ENCODE measurements at regions not wholly inside any gene's neighbourhood (a gene's known extent, or its start where the extent isn't known, plus 50 kb on each side); places are given as distances from the start of the nearest gene placed in this dataset.

GRCh38 chr10:131641231-131641630, 259.6 kb upstream of the PPP2R2D start:
- Histone ChIP-seq H3K27me3 (ENCODE audit: control insufficient read depth in 1 of 2, insufficient read depth in 2 of 2, low read length in 2 of 2) (peaks cover 3 to 32% of the 10 kb centered on the region in 2 experiments; a peak in 3 of 5 replicates), H3K9me3 (ENCODE audit: low read length) (peaks cover 10% of the 10 kb centered on the region; the same call in 1 of the 2 replicates), H3K36me3 (replicated peaks in 1 of 2; ENCODE audit: control insufficient read depth in 1 of 2, insufficient read depth in 2 of 2, low read length in 2 of 2) (no peaks in the 10 kb centered on the region), H4K20me1 (ENCODE audit: insufficient read depth, low read length) (no peaks in the 10 kb centered on the region), H3K9ac (ENCODE audit: insufficient read depth, low read depth, low read length) (no peak overlapping the region), H3K27ac (ENCODE audit: extremely low read length, insufficient read depth, low read length) (no peak overlapping the region), H3K4me2 (ENCODE audit: low read depth, low read length) (no peak overlapping the region; the same call in 1 of the 2 replicates), H3K4me3 (replicated peaks in 1 of 3; ENCODE audit: insufficient read depth in 1 of 3, low read depth in 2 of 3, low read length in 3 of 3) (no peak overlapping the region), H3K79me2 (ENCODE audit: insufficient read depth, low read length) (no peaks in the 10 kb centered on the region), H2AFZ (ENCODE audit: low read length) (no peak overlapping the region), H3K4me1 (ENCODE audit: insufficient read depth, low read length) (peaks cover 12% of the 10 kb centered on the region)
- WGBS (ENCODE audit: low lambda C conversion rate), result no CpG with 5 or more reads among the region's 4 CpGs
- intact Hi-C loops (cut with micrococcal nuclease; ENCODE audit: unreplicated experiment) (no loop called here), in situ Hi-C loops (cut with HindIII; ENCODE audit: extremely low pct_ligation_motif_present, low pct_unique_long_range_greater_than_20kb) (no loop called here)
- ATAC-seq (peak; percentile 82), DNase-seq (ENCODE audit: low spot score) (peak; percentile 43), FAIRE-seq (no peak)
- ChIA-PET CTCF (ENCODE audit: low intra/inter-chr PET ratio, low total read pairs) (no interaction called here), POLR2A (no interaction called here)
- BruUV-seq (replicated peaks), result no TSS peak
- TF ChIP-seq TIGD3 (CRISPR knock-in tag; IDR thresholded peaks at IDR 0.05; ENCODE audit: borderline replicate concordance) (no peak), ZNF660 (CRISPR knock-in tag; IDR thresholded peaks at IDR 0.05; ENCODE audit: borderline replicate concordance, low read depth) (no peak), HNF4A (CRISPR knock-in tag; IDR thresholded peaks at IDR 0.05) (peak; percentile 15; the same call in 1 of the 2 replicates), MYNN (CRISPR knock-in tag; IDR thresholded peaks at IDR 0.05; ENCODE audit: low read depth) (no peak), YEATS2 (CRISPR knock-in tag; IDR thresholded peaks at IDR 0.05; ENCODE audit: borderline replicate concordance) (no peak), RBFOX2 (IDR thresholded peaks at IDR 0.05; ENCODE audit: low read depth, low read length) (no peak), ZNF337 (CRISPR knock-in tag; IDR thresholded peaks at IDR 0.05; ENCODE audit: borderline replicate concordance, low read depth) (no peak), KLF12 (CRISPR knock-in tag; IDR thresholded peaks at IDR 0.05; ENCODE audit: borderline replicate concordance) (no peak), ZNF383 (CRISPR knock-in tag; IDR thresholded peaks at IDR 0.05; ENCODE audit: borderline replicate concordance) (no peak), FOSL2 (CRISPR knock-in tag; IDR thresholded peaks at IDR 0.05) (peak; percentile 30; the same call in 1 of the 2 replicates), RARA (CRISPR knock-in tag; IDR thresholded peaks at IDR 0.05) (peak; percentile 88), PHB2 (IDR thresholded peaks at IDR 0.05; ENCODE audit: partially characterized antibody) (no peak), ZNF646 (CRISPR knock-in tag; IDR thresholded peaks at IDR 0.05) (no peak), ZFP90 (CRISPR knock-in tag; IDR thresholded peaks at IDR 0.05; ENCODE audit: borderline replicate concordance) (no peak), SNAI1 (CRISPR knock-in tag; IDR thresholded peaks at IDR 0.05; ENCODE audit: borderline replicate concordance) (no peak), RNF2 (conservative IDR thresholded peaks at IDR 0.05; ENCODE audit: low read depth) (no peak), FOXP1 (IDR thresholded peaks at IDR 0.05) (no peak), FOXP1 (CRISPR knock-in tag; IDR thresholded peaks at IDR 0.05) (no peak), FOXA3 (CRISPR knock-in tag; IDR thresholded peaks at IDR 0.05) (peak; percentile 72), HIVEP1 (CRISPR knock-in tag; IDR thresholded peaks at IDR 0.05) (no peak), ELF1 (CRISPR knock-in tag; IDR thresholded peaks at IDR 0.05) (peak; percentile 43; the same call in 1 of the 2 replicates)
